Stimulated activated effector memory CD8-positive, alpha-beta T cell treated with anti-CD3 and anti-CD28 coated beads, Interleukin-12 subunit alpha, Interleukin-12 subunit beta, amount 100 ng/mL, for 72 hours (primary cell): ENCODE measurements at regions not wholly inside any gene's neighbourhood (a gene's known extent, or its start where the extent isn't known, plus 50 kb on each side); places are given as distances from the start of the nearest gene placed in this dataset.

Experiments used
- ATAC-seq: fragments of 150-1000 bp; cut with Tn5 transposase; 2 replicates; pipeline ENCODE4 v1.10.0; 2021
- DNase-seq, 2 donors: peaks; one replicate each; pipeline ENCODE4 v3.0.0; 2021 to 2022; ENCODE audit warnings: low spot score in 2 of 2
- H3K27ac Mint-ChIP-seq: one replicate; pipeline ENCODE4 v1.8.0; 2022; ENCODE audit warnings: mild to moderate bottlenecking, mixed read lengths
- H3K36me3 Mint-ChIP-seq: one replicate; pipeline ENCODE4 v1.8.0; 2022; ENCODE audit warnings: mild to moderate bottlenecking, mixed read lengths
- H3K4me1 Mint-ChIP-seq: one replicate; pipeline ENCODE4 v1.8.0; 2022; ENCODE audit warnings: mixed read lengths
- H3K4me3 Mint-ChIP-seq: one replicate; pipeline ENCODE4 v1.8.0; 2022; ENCODE audit warnings: mild to moderate bottlenecking, mixed read lengths
- H3K9me3 Mint-ChIP-seq: one replicate; pipeline ENCODE4 v1.8.0; 2022; ENCODE audit warnings: mixed read lengths

- no peak overlapping the region for H3K4me3 Mint-ChIP-seq
- ATAC-seq (no peak), DNase-seq (no peak)
- no peaks in the 10 kb centered on the region for H3K4me1 Mint-ChIP-seq
- no peaks in the 10 kb centered on the region for H3K36me3 Mint-ChIP-seq
- peaks cover 10% of the 10 kb centered on the region for H3K9me3 Mint-ChIP-seq
- H3K27ac Mint-ChIP-seq, result no peak overlapping the region
Observed at GRCh38 chr6:95120984-95121383, 456.4 kb upstream of the MANEA start.

- Mint-ChIP-seq H3K4me3 (no peak overlapping the region), H3K4me1 (no peaks in the 10 kb centered on the region), H3K36me3 (no peaks in the 10 kb centered on the region), H3K9me3 (peaks cover 13% of the 10 kb centered on the region), H3K27ac (no peak overlapping the region)
- DNase-seq, result no peak
- no peak for ATAC-seq
Observed at GRCh38 chr6:95127261-95127660, 450.1 kb upstream of the MANEA start.

- DNase-seq (no peak), ATAC-seq (no peak)
- peaks cover 10% of the 10 kb centered on the region for H3K9me3 Mint-ChIP-seq
- H3K4me1 Mint-ChIP-seq, result no peaks in the 10 kb centered on the region
- no peak overlapping the region for H3K4me3 Mint-ChIP-seq
- no peaks in the 10 kb centered on the region for H3K36me3 Mint-ChIP-seq
- H3K27ac Mint-ChIP-seq, result no peak overlapping the region
Observed at GRCh38 chr6:95128439-95128838, 448.9 kb upstream of the MANEA start.

- Mint-ChIP-seq H3K9me3 (peaks cover 10% of the 10 kb centered on the region), H3K27ac (no peak overlapping the region), H3K4me3 (no peak overlapping the region), H3K36me3 (no peaks in the 10 kb centered on the region), H3K4me1 (no peaks in the 10 kb centered on the region)
- ATAC-seq (no peak), DNase-seq (no peak)
Observed at GRCh38 chr6:95128947-95129346, 448.4 kb upstream of the MANEA start.

GRCh38 chr6:95133578-95133977, 443.8 kb upstream of the MANEA start:
- ATAC-seq, result no peak
- Mint-ChIP-seq H3K4me1 (no peaks in the 10 kb centered on the region), H3K36me3 (no peaks in the 10 kb centered on the region), H3K27ac (no peak overlapping the region), H3K4me3 (no peak overlapping the region), H3K9me3 (peaks cover 3% of the 10 kb centered on the region)
- no peak for DNase-seq

GRCh38 chr6:95135182-95135581, 442.2 kb upstream of the MANEA start:
- Mint-ChIP-seq H3K27ac (no peak overlapping the region), H3K9me3 (peaks cover 3% of the 10 kb centered on the region), H3K4me3 (no peak overlapping the region), H3K4me1 (no peaks in the 10 kb centered on the region), H3K36me3 (no peaks in the 10 kb centered on the region)
- ATAC-seq (no peak), DNase-seq (no peak)

- Mint-ChIP-seq H3K4me1 (no peaks in the 10 kb centered on the region), H3K36me3 (no peaks in the 10 kb centered on the region), H3K9me3 (peaks cover 3% of the 10 kb centered on the region), H3K4me3 (no peak overlapping the region), H3K27ac (no peak overlapping the region)
- DNase-seq (no peak), ATAC-seq (no peak)
Observed at GRCh38 chr6:95142101-95142500, 435.2 kb upstream of the MANEA start.

GRCh38 chr6:95142661-95143335, 434.5 kb upstream of the MANEA start:
- Mint-ChIP-seq H3K4me1 (no peaks in the 10 kb centered on the region), H3K36me3 (no peaks in the 10 kb centered on the region), H3K4me3 (no peak overlapping the region), H3K27ac (no peak overlapping the region), H3K9me3 (peaks cover 3% of the 10 kb centered on the region)
- DNase-seq (no peak), ATAC-seq (no peak)

GRCh38 chr6:95143408-95144180, 433.7 kb upstream of the MANEA start:
- Mint-ChIP-seq H3K4me1 (no peaks in the 10 kb centered on the region), H3K36me3 (no peaks in the 10 kb centered on the region), H3K4me3 (no peak overlapping the region), H3K27ac (no peak overlapping the region), H3K9me3 (peaks cover 3% of the 10 kb centered on the region)
- no peak for ATAC-seq
- DNase-seq, result no peak

GRCh38 chr6:95145457-95145856, 431.9 kb upstream of the MANEA start:
- ATAC-seq, result no peak
- Mint-ChIP-seq H3K9me3 (peaks cover 3% of the 10 kb centered on the region), H3K4me3 (no peak overlapping the region), H3K36me3 (no peaks in the 10 kb centered on the region), H3K27ac (no peak overlapping the region), H3K4me1 (no peaks in the 10 kb centered on the region)
- no peak for DNase-seq

- H3K36me3 Mint-ChIP-seq, result no peaks in the 10 kb centered on the region
- no peak overlapping the region for H3K4me3 Mint-ChIP-seq
- ATAC-seq (no peak), DNase-seq (no peak)
- no peaks in the 10 kb centered on the region for H3K4me1 Mint-ChIP-seq
- H3K9me3 Mint-ChIP-seq, result no peaks in the 10 kb centered on the region
- no peak overlapping the region for H3K27ac Mint-ChIP-seq
Observed at GRCh38 chr6:95159557-95159956, 417.8 kb upstream of the MANEA start.

GRCh38 chr6:95169775-95170174, 407.6 kb upstream of the MANEA start:
- Mint-ChIP-seq H3K4me1 (no peaks in the 10 kb centered on the region), H3K27ac (no peak overlapping the region), H3K9me3 (peaks cover 5% of the 10 kb centered on the region), H3K36me3 (no peaks in the 10 kb centered on the region), H3K4me3 (no peak overlapping the region)
- no peak for DNase-seq
- ATAC-seq, result no peak

GRCh38 chr6:95175927-95176675, 401.2 kb upstream of the MANEA start:
- no peak for ATAC-seq
- H3K36me3 Mint-ChIP-seq, result no peaks in the 10 kb centered on the region
- H3K4me1 Mint-ChIP-seq, result no peaks in the 10 kb centered on the region
- no peak overlapping the region for H3K27ac Mint-ChIP-seq
- no peak overlapping the region for H3K4me3 Mint-ChIP-seq
- no peaks in the 10 kb centered on the region for H3K9me3 Mint-ChIP-seq
- DNase-seq, result no peak

GRCh38 chr6:95185874-95186273, 391.5 kb upstream of the MANEA start:
- Mint-ChIP-seq H3K4me3 (no peak overlapping the region), H3K9me3 (peaks cover 4% of the 10 kb centered on the region), H3K4me1 (no peaks in the 10 kb centered on the region), H3K27ac (no peak overlapping the region), H3K36me3 (no peaks in the 10 kb centered on the region)
- DNase-seq (no peak), ATAC-seq (no peak)

GRCh38 chr6:95186710-95187109, 390.6 kb upstream of the MANEA start:
- no peak for ATAC-seq

GRCh38 chr6:95197590-95197989, 379.7 kb upstream of the MANEA start:
- H3K4me1 Mint-ChIP-seq, result no peaks in the 10 kb centered on the region

More at GRCh38 chr6:95186710-95187109, 390.6 kb upstream of the MANEA start:
- no peak for DNase-seq
- H3K4me1 Mint-ChIP-seq, result no peaks in the 10 kb centered on the region
- H3K9me3 Mint-ChIP-seq, result peaks cover 4% of the 10 kb centered on the region
- no peaks in the 10 kb centered on the region for H3K36me3 Mint-ChIP-seq
- no peak overlapping the region for H3K4me3 Mint-ChIP-seq
- H3K27ac Mint-ChIP-seq, result no peak overlapping the region

More at GRCh38 chr6:95197590-95197989, 379.7 kb upstream of the MANEA start:
- Mint-ChIP-seq H3K27ac (no peak overlapping the region), H3K36me3 (no peaks in the 10 kb centered on the region), H3K9me3 (no peaks in the 10 kb centered on the region), H3K4me3 (no peak overlapping the region)
- DNase-seq, result no peak
- ATAC-seq, result no peak
